ENCODE measurements at regions not wholly inside any gene's neighbourhood (a gene's known extent, or its start where the extent isn't known, plus 50 kb on each side); places are given as distances from the start of the nearest gene placed in this dataset.

- H3K27me3 ChIP-seq (ENCODE audit: control insufficient read depth in 1 of 2, insufficient read depth in 2 of 2, low read length in 2 of 2), result no peaks in the 10 kb centered on the region
- no peaks in the 10 kb centered on the region for H3K36me3 ChIP-seq (ENCODE audit: control insufficient read depth in 2 of 2, insufficient read depth in 2 of 2, low read length in 1 of 2)
- no peaks in the 10 kb centered on the region for H3K9me3 ChIP-seq (ENCODE audit: control insufficient read depth in 2 of 2, insufficient read depth in 1 of 2, low read depth in 1 of 2, low read length in 1 of 2)
- WGBS, 2 donors, result 83 to 86% methylated on average over 7 of the region's 7 CpGs
- H3K4me1 ChIP-seq (ENCODE audit: control insufficient read depth in 2 of 2, insufficient read depth in 2 of 2, low read length in 1 of 2), result no peaks in the 10 kb centered on the region
- no peak overlapping the region for H3K27ac ChIP-seq (ENCODE audit: low read depth in 2 of 2, low read length in 1 of 2)
- no peak overlapping the region for H3K4me3 ChIP-seq (ENCODE audit: low read depth in 1 of 2, low read length in 2 of 2)
These were observed 147.5 kb downstream of the ZC3H11B start for GRCh38 chr1:219465212-219466093.

DNA sequence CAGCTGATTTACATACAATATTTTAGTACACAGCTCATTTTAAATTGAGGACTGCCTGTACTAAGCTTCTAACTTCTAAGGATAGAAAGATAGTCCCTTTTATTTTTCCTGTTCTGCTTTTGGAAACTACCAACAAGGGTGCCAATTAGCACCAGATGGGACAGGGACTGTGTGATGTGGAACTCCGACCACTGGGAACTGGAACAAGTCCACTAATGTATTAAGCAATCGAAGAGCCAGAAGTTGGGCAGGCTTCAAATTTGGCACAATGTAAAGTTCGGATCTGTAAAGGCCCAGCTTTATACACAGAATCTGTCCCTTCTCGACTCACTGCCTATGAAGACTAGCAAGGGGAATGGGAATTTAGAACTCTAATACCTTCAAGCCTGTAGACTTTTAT lies 149.3 kb downstream of the ZC3H11B start:
- Histone ChIP-seq H3K27me3 (ENCODE audit: control insufficient read depth in 1 of 2, insufficient read depth in 2 of 2, low read length in 2 of 2) (no peaks in the 10 kb centered on the region), H3K4me1 (ENCODE audit: control insufficient read depth in 2 of 2, insufficient read depth in 2 of 2, low read length in 1 of 2) (peaks cover 0 to 2% of the 10 kb centered on the region in 2 donors), H3K4me3 (ENCODE audit: low read depth in 1 of 2, low read length in 2 of 2) (no peak overlapping the region), H3K36me3 (ENCODE audit: control insufficient read depth in 2 of 2, insufficient read depth in 2 of 2, low read length in 1 of 2) (no peaks in the 10 kb centered on the region), H3K9me3 (ENCODE audit: control insufficient read depth in 2 of 2, insufficient read depth in 1 of 2, low read depth in 1 of 2, low read length in 1 of 2) (no peaks in the 10 kb centered on the region), H3K27ac (ENCODE audit: low read depth in 2 of 2, low read length in 1 of 2) (no peak overlapping the region)
- WGBS, 2 donors, result 48 to 65% methylated on average over 4 of the region's 4 CpGs

DNA sequence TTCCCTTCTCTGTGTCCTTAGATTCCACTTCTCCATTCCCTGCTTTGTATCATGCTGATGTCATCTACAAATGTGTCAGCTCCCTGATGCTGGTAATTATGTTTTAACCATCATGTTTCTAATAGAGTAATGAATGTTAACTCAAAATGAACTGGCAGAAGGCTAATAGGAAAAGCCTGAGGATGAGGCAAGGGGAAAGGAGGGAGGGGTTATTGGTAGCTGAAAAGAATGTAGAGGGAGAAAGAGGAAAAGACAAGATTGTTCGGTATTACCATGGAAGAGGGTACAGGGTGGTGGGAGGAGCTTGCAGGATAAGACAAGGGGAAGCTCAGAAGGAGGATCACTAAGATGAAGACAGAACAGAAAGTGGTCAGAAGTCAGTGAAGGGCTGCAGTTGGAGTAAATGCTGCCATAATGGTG lies 150.9 kb downstream of the ZC3H11B start:
- no peaks in the 10 kb centered on the region for H3K27me3 ChIP-seq (ENCODE audit: control insufficient read depth in 1 of 2, insufficient read depth in 2 of 2, low read length in 2 of 2)
- H3K4me1 ChIP-seq (ENCODE audit: control insufficient read depth in 2 of 2, insufficient read depth in 2 of 2, low read length in 1 of 2), result peaks cover 0 to 2% of the 10 kb centered on the region in 2 donors
- H3K36me3 ChIP-seq (ENCODE audit: control insufficient read depth in 2 of 2, insufficient read depth in 2 of 2, low read length in 1 of 2), result no peaks in the 10 kb centered on the region
- H3K4me3 ChIP-seq (ENCODE audit: low read depth in 1 of 2, low read length in 2 of 2), result no peak overlapping the region
- WGBS, 2 donors, result 71 to 90% methylated on average over 1 of the region's 1 CpG
- H3K27ac ChIP-seq (ENCODE audit: low read depth in 2 of 2, low read length in 1 of 2), result no peak overlapping the region
- no peaks in the 10 kb centered on the region for H3K9me3 ChIP-seq (ENCODE audit: control insufficient read depth in 2 of 2, insufficient read depth in 1 of 2, low read depth in 1 of 2, low read length in 1 of 2)

- 34 to 53% methylated on average over 11 of the region's 11 CpGs for WGBS, 2 donors
- peaks cover 0 to 2% of the 10 kb centered on the region in 2 donors for H3K4me1 ChIP-seq (ENCODE audit: control insufficient read depth in 2 of 2, insufficient read depth in 2 of 2, low read length in 1 of 2)
- H3K27me3 ChIP-seq (ENCODE audit: control insufficient read depth in 1 of 2, insufficient read depth in 2 of 2, low read length in 2 of 2), result no peaks in the 10 kb centered on the region
- no peak overlapping the region for H3K4me3 ChIP-seq (ENCODE audit: low read depth in 1 of 2, low read length in 2 of 2)
- H3K9me3 ChIP-seq (ENCODE audit: control insufficient read depth in 2 of 2, insufficient read depth in 1 of 2, low read depth in 1 of 2, low read length in 1 of 2), result no peaks in the 10 kb centered on the region
- peak overlapping the region in 1 of 2 donors; percentile 22 for H3K27ac ChIP-seq (ENCODE audit: low read depth in 2 of 2, low read length in 1 of 2)
- H3K36me3 ChIP-seq (ENCODE audit: control insufficient read depth in 2 of 2, insufficient read depth in 2 of 2, low read length in 1 of 2), result no peaks in the 10 kb centered on the region
These were observed 151.7 kb downstream of the ZC3H11B start for GRCh38 chr1:219460896-219461815.

DNA sequence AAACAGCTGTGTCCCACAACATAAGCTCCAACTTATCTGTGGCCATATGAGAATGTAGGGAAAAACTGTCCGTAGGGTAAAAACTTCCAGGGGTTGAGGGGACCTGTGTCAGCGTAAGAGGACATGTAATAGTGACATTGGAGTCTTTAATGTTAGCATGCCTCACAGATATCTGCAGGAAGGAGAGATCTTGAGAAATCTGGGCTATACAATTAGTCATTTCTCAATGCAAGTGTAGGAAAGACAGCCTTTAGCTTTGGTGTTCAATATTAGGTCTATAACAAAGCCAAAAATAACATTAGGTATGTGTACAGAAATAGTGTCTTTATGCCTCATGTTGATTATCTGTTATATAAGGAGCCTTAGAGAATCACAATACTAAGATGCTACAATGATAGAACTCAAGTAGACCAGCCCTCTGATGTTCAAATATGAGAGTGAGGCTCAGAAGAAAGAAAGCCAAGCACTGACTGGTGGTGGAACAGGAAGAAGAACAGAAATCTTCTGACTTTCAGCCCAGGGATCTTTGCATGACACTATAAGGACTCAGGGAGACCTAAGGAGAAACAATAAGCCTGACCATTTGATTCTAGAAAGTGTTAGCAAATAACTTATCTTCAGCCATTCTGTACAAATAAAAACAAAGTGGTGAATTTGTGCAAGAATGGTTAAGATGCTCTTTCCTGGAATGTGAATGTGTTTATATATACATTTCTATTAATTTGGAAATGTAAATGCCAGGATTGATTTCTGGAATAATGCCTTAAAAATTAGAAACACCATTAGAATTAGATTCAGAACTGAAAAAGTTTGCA lies 152.6 kb downstream of the ZC3H11B start:
- Histone ChIP-seq H3K4me3 (ENCODE audit: low read depth in 1 of 2, low read length in 2 of 2) (no peak overlapping the region), H3K9me3 (ENCODE audit: control insufficient read depth in 2 of 2, insufficient read depth in 1 of 2, low read depth in 1 of 2, low read length in 1 of 2) (no peaks in the 10 kb centered on the region), H3K36me3 (ENCODE audit: control insufficient read depth in 2 of 2, insufficient read depth in 2 of 2, low read length in 1 of 2) (no peaks in the 10 kb centered on the region), H3K27ac (ENCODE audit: low read depth in 2 of 2, low read length in 1 of 2) (peak overlapping the region; percentile 1 to 26), H3K4me1 (ENCODE audit: control insufficient read depth in 2 of 2, insufficient read depth in 2 of 2, low read length in 1 of 2) (peaks cover 0 to 2% of the 10 kb centered on the region in 2 donors), H3K27me3 (ENCODE audit: control insufficient read depth in 1 of 2, insufficient read depth in 2 of 2, low read length in 2 of 2) (no peaks in the 10 kb centered on the region)
- 92% methylated on average over 2 of the region's 2 CpGs for WGBS, 2 donors

DNA sequence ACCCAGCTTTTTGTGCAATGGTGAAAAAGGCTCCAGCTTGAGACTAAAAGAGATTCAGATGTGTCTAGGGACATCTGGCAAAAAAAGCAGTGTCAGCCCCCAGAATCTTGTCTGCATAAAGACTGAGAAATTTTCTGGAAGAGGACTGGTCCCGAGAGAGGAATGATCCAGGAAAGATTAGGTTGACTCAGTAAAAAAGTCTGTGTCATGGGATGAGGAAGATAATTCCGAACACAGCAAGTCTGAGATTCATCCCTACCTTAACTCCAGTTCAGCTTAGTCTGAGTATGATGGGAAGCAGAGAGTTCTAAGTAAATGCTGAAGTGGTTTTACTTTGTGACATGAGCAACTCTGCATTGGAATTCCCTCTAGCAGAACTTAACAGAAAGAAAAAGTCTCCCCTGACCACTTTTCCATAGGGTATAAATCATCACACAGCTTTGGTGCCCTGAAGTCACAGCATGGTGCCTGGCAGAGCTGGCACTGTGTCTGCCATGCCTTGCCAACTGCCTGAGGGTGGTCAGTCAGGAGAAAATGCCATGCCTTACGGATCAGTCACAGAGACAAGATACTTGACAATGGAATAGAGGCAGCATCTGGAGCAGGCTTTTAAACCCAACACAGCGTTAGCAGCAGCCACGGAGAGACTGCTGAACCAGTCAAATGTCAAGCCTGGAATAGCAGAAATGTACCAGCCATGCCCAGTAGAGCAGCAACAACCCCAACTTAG lies 153.4 kb downstream of the ZC3H11B start:
- Histone ChIP-seq H3K36me3 (ENCODE audit: control insufficient read depth in 2 of 2, insufficient read depth in 2 of 2, low read length in 1 of 2) (no peaks in the 10 kb centered on the region), H3K4me1 (ENCODE audit: control insufficient read depth in 2 of 2, insufficient read depth in 2 of 2, low read length in 1 of 2) (peaks cover 0 to 2% of the 10 kb centered on the region in 2 donors), H3K4me3 (ENCODE audit: low read depth in 1 of 2, low read length in 2 of 2) (no peak overlapping the region), H3K27me3 (ENCODE audit: control insufficient read depth in 1 of 2, insufficient read depth in 2 of 2, low read length in 2 of 2) (no peaks in the 10 kb centered on the region), H3K9me3 (ENCODE audit: control insufficient read depth in 2 of 2, insufficient read depth in 1 of 2, low read depth in 1 of 2, low read length in 1 of 2) (no peaks in the 10 kb centered on the region), H3K27ac (ENCODE audit: low read depth in 2 of 2, low read length in 1 of 2) (peak overlapping the region; percentile 18 to 26)
- 68 to 79% methylated on average over 5 of the region's 5 CpGs for WGBS, 2 donors

GRCh38 chr1:219446288-219446687 lies 166.6 kb downstream of the ZC3H11B start:
- 65 to 80% methylated on average over 3 of the region's 3 CpGs for WGBS, 2 donors
- H3K4me1 ChIP-seq (ENCODE audit: control insufficient read depth in 2 of 2, insufficient read depth in 2 of 2, low read length in 1 of 2), result no peaks in the 10 kb centered on the region
- H3K36me3 ChIP-seq (ENCODE audit: control insufficient read depth in 2 of 2, insufficient read depth in 2 of 2, low read length in 1 of 2), result no peaks in the 10 kb centered on the region
- no peaks in the 10 kb centered on the region for H3K9me3 ChIP-seq (ENCODE audit: control insufficient read depth in 2 of 2, insufficient read depth in 1 of 2, low read depth in 1 of 2, low read length in 1 of 2)
- H3K27me3 ChIP-seq (ENCODE audit: control insufficient read depth in 1 of 2, insufficient read depth in 2 of 2, low read length in 2 of 2), result no peaks in the 10 kb centered on the region
- no peak overlapping the region for H3K27ac ChIP-seq (ENCODE audit: low read depth in 2 of 2, low read length in 1 of 2)
- no peak overlapping the region for H3K4me3 ChIP-seq (ENCODE audit: low read depth in 1 of 2, low read length in 2 of 2)

- no peak overlapping the region for H3K27ac ChIP-seq (ENCODE audit: low read depth in 2 of 2, low read length in 1 of 2)
- no peaks in the 10 kb centered on the region for H3K4me1 ChIP-seq (ENCODE audit: control insufficient read depth in 2 of 2, insufficient read depth in 2 of 2, low read length in 1 of 2)
- H3K36me3 ChIP-seq (ENCODE audit: control insufficient read depth in 2 of 2, insufficient read depth in 2 of 2, low read length in 1 of 2), result no peaks in the 10 kb centered on the region
- 77 to 84% methylated on average over 2 of the region's 2 CpGs for WGBS, 2 donors
- H3K4me3 ChIP-seq (ENCODE audit: low read depth in 1 of 2, low read length in 2 of 2), result no peak overlapping the region
- no peaks in the 10 kb centered on the region for H3K9me3 ChIP-seq (ENCODE audit: control insufficient read depth in 2 of 2, insufficient read depth in 1 of 2, low read depth in 1 of 2, low read length in 1 of 2)
- no peaks in the 10 kb centered on the region for H3K27me3 ChIP-seq (ENCODE audit: control insufficient read depth in 1 of 2, insufficient read depth in 2 of 2, low read length in 2 of 2)
These were observed 167.0 kb downstream of the ZC3H11B start for GRCh38 chr1:219445864-219446263.
